H9 (cell line): ENCODE measurements at regions not wholly inside any gene's neighbourhood (a gene's known extent, or its start where the extent isn't known, plus 50 kb on each side); places are given as distances from the start of the nearest gene placed in this dataset.
A peak's percentile ranks its signal among the peaks of the same experiment; 100 is the strongest.
"Not testable (repeated sequence)": the region's sequence is repeated elsewhere in the genome, so short reads cannot be mapped to it uniquely, and the experiment has no call there.

Source experiments
- DNase-seq: peaks from one replicate; pipeline ENCODE4 v3.0.0-alpha.2; 2017
- H2AFZ ChIP-seq: one replicate; pipeline ENCODE4 v1.6.1; 2013; ENCODE audit warnings: mild to moderate bottlenecking, low read length, control low read depth, moderate library complexity
- H2AK5ac ChIP-seq: 2 replicates; pipeline ENCODE4 v1.6.1; 2013; ENCODE audit warnings: low read length, control low read depth, mixed read lengths; ENCODE audit not compliant: insufficient read length
- H2BK120ac ChIP-seq: one replicate; pipeline ENCODE4 v1.6.1; 2013; ENCODE audit warnings: low read depth, mild to moderate bottlenecking, low read length, control low read depth, inconsistent platforms; ENCODE audit not compliant: poor library complexity, severe bottlenecking
- H2BK12ac ChIP-seq: 2 replicates; pipeline ENCODE4 v1.6.1; 2013; ENCODE audit warnings: low read length, control low read depth, mixed read lengths, low read depth; ENCODE audit not compliant: insufficient read length
- H2BK15ac ChIP-seq: 2 replicates; pipeline ENCODE4 v1.6.1; 2013; ENCODE audit warnings: low read depth, low read length, control low read depth
- H2BK20ac ChIP-seq: one replicate; pipeline ENCODE4 v1.6.1; 2013; ENCODE audit warnings: low read depth, mild to moderate bottlenecking, low read length, control low read depth, inconsistent platforms; ENCODE audit not compliant: poor library complexity, severe bottlenecking
- H2BK5ac ChIP-seq: 2 replicates; pipeline ENCODE4 v1.6.1; 2013; ENCODE audit warnings: low read length, control low read depth, mixed read lengths; ENCODE audit not compliant: insufficient read length
- H3K14ac ChIP-seq: 2 replicates; pipeline ENCODE4 v1.6.1; 2013; ENCODE audit warnings: low read length, control low read depth; ENCODE audit not compliant: insufficient read depth
- H3K18ac ChIP-seq: 2 replicates; pipeline ENCODE4 v1.6.1; 2013; ENCODE audit warnings: low read depth, mild to moderate bottlenecking, mixed read lengths, low read length, control low read depth; ENCODE audit not compliant: insufficient read length
- H3K23ac ChIP-seq: 2 replicates; pipeline ENCODE4 v1.6.1; 2013; ENCODE audit warnings: low read length, control low read depth, mixed read lengths, low read depth; ENCODE audit not compliant: insufficient read length
- H3K23me2 ChIP-seq: 2 replicates; pipeline ENCODE4 v1.6.1; 2013; ENCODE audit warnings: low read depth, mild to moderate bottlenecking, mixed read lengths, low read length, control low read depth; ENCODE audit not compliant: insufficient read length, poor library complexity, severe bottlenecking
- H3K27ac ChIP-seq: 2 replicates; pipeline ENCODE4 v1.5.1; 2013; ENCODE audit warnings: low read length, control low read depth, mixed read lengths, low read depth; ENCODE audit not compliant: insufficient read length
- H3K27me3 ChIP-seq: 2 replicates; pipeline ENCODE4 v1.6.1; 2013; ENCODE audit warnings: low read length, control low read depth, inconsistent platforms; ENCODE audit not compliant: insufficient read depth
- H3K4ac ChIP-seq: 2 replicates; pipeline ENCODE4 v1.6.1; 2013; ENCODE audit warnings: low read depth, mild to moderate bottlenecking, control low read depth, inconsistent platforms, low read length, moderate library complexity
- H3K4me1 ChIP-seq: 2 replicates; pipeline ENCODE4 v1.6.1; 2013; ENCODE audit warnings: low read length, control low read depth, inconsistent platforms; ENCODE audit not compliant: insufficient read depth
- H3K4me2 ChIP-seq: 2 replicates; pipeline ENCODE4 v1.6.1; 2013; ENCODE audit warnings: low read length, control low read depth, mixed read lengths; ENCODE audit not compliant: insufficient read length, insufficient read depth
- H3K56ac ChIP-seq: 2 replicates; pipeline ENCODE4 v1.6.1; 2013; ENCODE audit warnings: low read depth, mild to moderate bottlenecking, mixed read lengths, low read length, control low read depth; ENCODE audit not compliant: insufficient read length
- H3K79me1 ChIP-seq: 2 replicates; pipeline ENCODE4 v1.6.1; 2013; ENCODE audit warnings: low read depth, mild to moderate bottlenecking, moderate library complexity, low read length, control low read depth, inconsistent platforms; ENCODE audit not compliant: insufficient read depth, poor library complexity, severe bottlenecking
- H3K79me2 ChIP-seq: 2 replicates; pipeline ENCODE4 v1.6.1; 2013; ENCODE audit warnings: low read length, control low read depth, inconsistent platforms; ENCODE audit not compliant: insufficient read depth
- H3K9ac ChIP-seq: 2 replicates; pipeline ENCODE4 v1.6.1; 2013; ENCODE audit warnings: low read length, control low read depth, mixed read lengths; ENCODE audit not compliant: insufficient read length; ENCODE audit errors: extremely low read depth
- H3K9me3 ChIP-seq: one replicate; pipeline ENCODE4 v1.6.1; 2013; ENCODE audit warnings: low read depth, low read length, inconsistent platforms; ENCODE audit not compliant: control insufficient read depth
- H3T11ph ChIP-seq: one replicate; pipeline ENCODE4 v1.6.1; 2013; ENCODE audit warnings: mild to moderate bottlenecking, low read length, control low read depth, inconsistent platforms
- H4K20me1 ChIP-seq: one replicate; pipeline ENCODE4 v1.6.1; 2013; ENCODE audit not compliant: control insufficient read depth, insufficient read length, insufficient read depth
- H4K5ac ChIP-seq: 2 replicates; pipeline ENCODE4 v1.6.1; 2013; ENCODE audit warnings: low read depth, mild to moderate bottlenecking, mixed read lengths, low read length, control low read depth; ENCODE audit not compliant: insufficient read length
- H4K8ac ChIP-seq: replicated peaks from 2 replicates; pipeline ENCODE4 v1.6.1; 2013; ENCODE audit warnings: low read length, control low read depth, mixed read lengths, low read depth; ENCODE audit not compliant: insufficient read length
- H4K91ac ChIP-seq: 2 replicates; pipeline ENCODE4 v1.6.1; 2013; ENCODE audit warnings: low read depth, mild to moderate bottlenecking, moderate library complexity, mixed read lengths, low read length, control low read depth; ENCODE audit not compliant: insufficient read length
- H3K27ac Mint-ChIP-seq, 3 experiments: 2 replicates in 2 of 3; 3 replicates in 1 of 3; pipeline ENCODE4 v1.8.0; 2020 to 2021; ENCODE audit warnings: mixed read lengths in 3 of 3, mild to moderate bottlenecking in 1 of 3, moderate library complexity in 1 of 3
- H3K27me3 Mint-ChIP-seq: 2 replicates; pipeline ENCODE4 v1.8.0; 2021; ENCODE audit warnings: low read depth, mild to moderate bottlenecking, moderate library complexity, mixed read lengths
- H3K36me3 Mint-ChIP-seq, 3 experiments: 2 replicates in 2 of 3; 3 replicates in 1 of 3; pipeline ENCODE4 v1.8.0; 2020 to 2021; ENCODE audit warnings: low read depth in 3 of 3, mixed read lengths in 3 of 3; ENCODE audit not compliant: insufficient read depth in 1 of 3
- H3K4me1 Mint-ChIP-seq, 2 experiments: 2 replicates each; pipeline ENCODE4 v1.8.0; 2020; ENCODE audit warnings: mixed read lengths in 2 of 2
- H3K4me3 Mint-ChIP-seq, 2 experiments: 2 replicates in 1 of 2; 3 replicates in 1 of 2; pipeline ENCODE4 v1.8.0; 2020 to 2021; ENCODE audit warnings: mild to moderate bottlenecking in 2 of 2, mixed read lengths in 2 of 2, moderate library complexity in 1 of 2
- H3K9me3 Mint-ChIP-seq, 2 experiments: 2 replicates in 1 of 2; 3 replicates in 1 of 2; pipeline ENCODE4 v1.8.0; 2020; ENCODE audit warnings: mild to moderate bottlenecking in 2 of 2, mixed read lengths in 2 of 2, moderate library complexity in 1 of 2
- WGBS: extraction: QIAGEN DNeasy Blood & Tissue Kit; methylation state at CpG from one replicate; pipeline ENCODE4 v1.1.7; 2013; ENCODE audit warnings: missing lambda C conversion rate, low lambda C conversion rate, mixed read lengths; ENCODE audit not compliant: insufficient read length; ENCODE audit errors: extremely low coverage; 5-methylcytosine and 5-hydroxymethylcytosine counted together

- Histone ChIP-seq H3K9ac (peak overlapping the region; percentile 93), H3K79me2 (peaks cover 13% of the 10 kb centered on the region; the same call in 1 of the 2 replicates), H3K27ac (peak overlapping the region; percentile 99), H3K4me2 (peak overlapping the region; percentile 66), H2BK12ac (peak overlapping the region; percentile 62), H3K18ac (peak overlapping the region; percentile 15)
- H3K79me1 ChIP-seq, H3K23ac ChIP-seq, H4K5ac ChIP-seq, H3K56ac ChIP-seq, H2AFZ ChIP-seq, H2AK5ac ChIP-seq, H4K8ac ChIP-seq, H3K27me3 ChIP-seq, H2BK15ac ChIP-seq, H3K23me2 ChIP-seq, H2BK5ac ChIP-seq, H3T11ph ChIP-seq, H3K14ac ChIP-seq, H3K9me3 ChIP-seq, H4K91ac ChIP-seq, H3K4ac ChIP-seq, H3K27me3 Mint-ChIP-seq, H2BK120ac ChIP-seq, H4K20me1 ChIP-seq, H3K4me1 ChIP-seq, H2BK20ac ChIP-seq: not testable (repeated sequence)
- H3K9me3 Mint-ChIP-seq, result peaks cover 0 to 28% of the 10 kb centered on the region in 2 experiments; a peak in 4 of 5 replicates
- H3K4me3 Mint-ChIP-seq, result peak overlapping the region; percentile 84 to 91
- peak overlapping the region; percentile 97 to 100 (median 98) for H3K27ac Mint-ChIP-seq
- peaks cover 61 to 63% of the 10 kb centered on the region in 2 experiments for H3K4me1 Mint-ChIP-seq
- peaks cover 6 to 38% (median 15%) of the 10 kb centered on the region in 3 experiments for H3K36me3 Mint-ChIP-seq
- no CpG with 5 or more reads among the region's 9 CpGs for WGBS
- DNase-seq, result peak; percentile 53
Observed at GRCh38 chr6:76560851-76561755, 488.6 kb upstream of the IMPG1 start.
